HCT116 (cell line): ENCODE measurements at regions not wholly inside any gene's neighbourhood (a gene's known extent, or its start where the extent isn't known, plus 50 kb on each side); places are given as distances from the start of the nearest gene placed in this dataset.

Source experiments
- ATAC-seq: fragments of 200-7000 bp; cut with Tn5 transposase; 2 replicates; pipeline ENCODE4 v1.9.1; 2020; ENCODE audit warnings: mild to moderate bottlenecking, moderate library complexity
- BruUV-seq: library from RNA; stranded (reverse); fragments of 400-500 nt; replicated peaks from 2 replicates; lab custom pipeline; 2021; lab: Mats Ljungman, UMichigan
- CTCF ChIA-PET: fragments of 300-600 bp; sonication (Branson Sonifier 250); formaldehyde crosslinking; loops from one replicate; lab custom pipeline; 2021; ENCODE audit warnings: antibody characterized with exemption; lab: Charles Lee
- POLR2A ChIA-PET: fragments of 300-600, 350-600 bp; sonication (Branson Sonifier 250); formaldehyde crosslinking; loops from one replicate; lab custom pipeline; 2021; ENCODE audit warnings: antibody characterized with exemption; lab: Charles Lee
- RAD21 ChIA-PET, 2 experiments: fragments of 300-600 bp; sonication (Branson Sonifier 250); formaldehyde crosslinking; loops; one replicate each; lab custom pipeline; 2023; ENCODE audit warnings: low total read pairs in 2 of 2; ENCODE audit not compliant: uncharacterized antibody in 2 of 2, unreplicated experiment in 2 of 2, low non-redundant PET in 1 of 2; lab: Charles Lee
- DNase-seq: peaks from one replicate; pipeline ENCODE4 v3.0.0-alpha.2; 2010; ENCODE audit warnings: low read depth, low spot score
- H2AFZ ChIP-seq: fragments of 200-600 bp; shearing (Covaris generic), sonication (generic); 2 replicates; pipeline ENCODE4 v1.6.1; 2017; ENCODE audit warnings: low read depth, mixed run types, mixed read lengths, antibody characterized with exemption, low read length; ENCODE audit not compliant: poor library complexity, severe bottlenecking
- H3K27ac ChIP-seq: 2 replicates; pipeline ENCODE4 v1.5.1; 2012; ENCODE audit warnings: low read depth, low read length
- H3K27me3 ChIP-seq: fragments of 200-600 bp; sonication (generic); 2 replicates; pipeline ENCODE4 v1.6.1; 2016; ENCODE audit warnings: mixed run types, low read length, mixed read lengths; ENCODE audit not compliant: insufficient read depth
- H3K36me3 ChIP-seq, 2 experiments: fragments of 200-500 bp in 1 of 2; fragments of 200-600 bp in 1 of 2; sonication (Bioruptor generic) in 1 of 2; sonication (generic) in 1 of 2; 2 replicates each; pipeline versions ENCODE4 v1.5.1 to v1.6.1; 2014 to 2016; ENCODE audit warnings: low read length in 2 of 2, inconsistent platforms in 1 of 2, mixed read lengths in 1 of 2, mixed run types in 1 of 2; ENCODE audit not compliant: insufficient read depth in 2 of 2, control insufficient read depth in 1 of 2
- H3K4me1 ChIP-seq, 2 experiments: fragments of 200-600 bp in 1 of 2; sonication (generic) in 1 of 2; 2 replicates each; pipeline versions ENCODE4 v1.5.1 to v1.6.1; 2012 to 2017; ENCODE audit warnings: low read length in 2 of 2, inconsistent platforms in 1 of 2, mild to moderate bottlenecking in 1 of 2, mixed read lengths in 1 of 2, mixed run types in 1 of 2, moderate library complexity in 1 of 2; ENCODE audit not compliant: insufficient read depth in 2 of 2, control insufficient read depth in 1 of 2
- H3K4me2 ChIP-seq: fragments of 200-600 bp; sonication (generic); 2 replicates; pipeline ENCODE4 v1.6.1; 2017; ENCODE audit warnings: mixed run types, low read length, mixed read lengths
- H3K4me3 ChIP-seq, 2 experiments: fragments of 200-600 bp in 1 of 2; sonication (generic) in 1 of 2; replicated peaks in 1 of 2; 2 replicates each; pipeline ENCODE4 v1.5.1; 2011 to 2016; ENCODE audit warnings: low read length in 2 of 2, control low read depth in 1 of 2, low read depth in 1 of 2, mild to moderate bottlenecking in 1 of 2, mixed read lengths in 1 of 2, mixed run types in 1 of 2
- H3K79me2 ChIP-seq: fragments of 200-600 bp; sonication (generic); 2 replicates; pipeline ENCODE4 v1.6.1; 2017; ENCODE audit warnings: mild to moderate bottlenecking, mixed run types, low read length, moderate library complexity, mixed read lengths; ENCODE audit not compliant: insufficient read depth
- H3K9ac ChIP-seq: fragments of 200-600 bp; sonication (generic); 2 replicates; pipeline ENCODE4 v1.6.1; 2016; ENCODE audit warnings: low read length, mixed read lengths
- H3K9me2 ChIP-seq: fragments of 200-600 bp; sonication (generic), shearing (Covaris generic); 2 replicates; pipeline ENCODE4 v1.6.1; 2017; ENCODE audit warnings: mixed run types, mild to moderate bottlenecking, moderate library complexity; ENCODE audit not compliant: insufficient read depth
- H3K9me3 ChIP-seq, 2 experiments: fragments of 200-500 bp in 1 of 2; fragments of 200-600 bp in 1 of 2; sonication (Bioruptor generic) in 1 of 2; sonication (generic) in 1 of 2; 2 replicates each; pipeline ENCODE4 v1.6.1; 2014 to 2017; ENCODE audit warnings: low read length in 2 of 2, mixed read lengths in 2 of 2, inconsistent platforms in 1 of 2, low read depth in 1 of 2, mild to moderate bottlenecking in 1 of 2, mixed run types in 1 of 2, moderate library complexity in 1 of 2; ENCODE audit not compliant: control insufficient read depth in 1 of 2, insufficient read depth in 1 of 2
- H4K20me1 ChIP-seq: fragments of 200-600 bp; sonication (generic), shearing (Covaris generic); 2 replicates; pipeline ENCODE4 v1.6.1; 2017; ENCODE audit warnings: mixed run types, mild to moderate bottlenecking, moderate library complexity; ENCODE audit not compliant: insufficient read depth
- CBX3 ChIP-seq: IDR thresholded peaks from 2 replicates; pipeline ENCODE4 v1.6.1; 2012; ENCODE audit warnings: low read depth
- EZH2 ChIP-seq: fragments of 200-600 bp; sonication (generic); IDR thresholded peaks from 2 replicates; pipeline ENCODE4 v1.6.1; 2017; ENCODE audit warnings: antibody characterized with exemption, mixed run types
- EZH2phosphoT487 ChIP-seq: fragments of 200-600 bp; IDR thresholded peaks from 2 replicates; pipeline ENCODE4 v1.6.1; 2018; ENCODE audit warnings: antibody characterized with exemption, borderline replicate concordance
- JUND ChIP-seq: IDR thresholded peaks from 2 replicates; pipeline ENCODE4 v1.6.1; 2012
- POLR2AphosphoS5 ChIP-seq: IDR thresholded peaks from 2 replicates; pipeline ENCODE4 v1.6.1; 2011; ENCODE audit warnings: mild to moderate bottlenecking, low read depth, low read length, moderate library complexity
- REST ChIP-seq: IDR thresholded peaks from 2 replicates; pipeline ENCODE4 v1.6.1; 2012; ENCODE audit warnings: low read depth
- SRF ChIP-seq: IDR thresholded peaks from 2 replicates; pipeline ENCODE4 v1.6.1; 2012; ENCODE audit warnings: low read depth
- YY1 ChIP-seq: IDR thresholded peaks from 2 replicates; pipeline ENCODE4 v1.6.1; 2011; ENCODE audit warnings: low read length, low read depth, moderate library complexity, mild to moderate bottlenecking; ENCODE audit not compliant: insufficient replicate concordance; ENCODE audit errors: extremely low read depth
- ZFX ChIP-seq: fragments of 450-650 bp; IDR thresholded peaks from 2 replicates; pipeline ENCODE4 v1.6.1; 2017
- ZNF274 ChIP-seq: fragments of 200-500 bp; sonication (Bioruptor generic); IDR thresholded peaks from 2 replicates; pipeline ENCODE4 v1.6.1; 2014; ENCODE audit warnings: mild to moderate bottlenecking, low read depth, low read length, inconsistent platforms
- intact Hi-C: fragments of 100-400 bp; cut with micrococcal nuclease; formaldehyde crosslinking; loops from 2 replicates; pipeline ENCODE4 v1.10.0; 2022
- TF ChIP-seq, protein P1 (sequence below): IDR thresholded peaks from 2 replicates; pipeline ENCODE4 v1.6.1; 2012

DNA sequence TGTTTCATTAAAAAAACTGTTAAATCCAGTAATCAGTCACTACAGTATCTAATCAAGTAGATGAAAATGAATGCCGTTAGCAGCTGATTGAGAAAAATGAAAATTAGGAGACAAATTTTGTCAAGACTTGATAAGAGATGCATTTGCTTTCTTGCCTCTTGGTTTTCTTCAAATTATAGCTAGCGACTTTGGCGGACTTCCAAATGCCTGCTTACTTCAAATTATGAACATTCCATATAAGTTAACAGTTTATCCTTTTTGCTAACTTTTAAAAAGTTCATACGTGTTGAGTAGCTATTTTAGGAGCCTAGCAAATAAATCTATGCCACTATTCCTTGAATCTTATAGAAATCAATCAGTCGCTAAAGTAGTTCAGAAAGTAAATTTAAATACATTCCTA lies 58.8 kb downstream of the PPP4R3C start:
- no peaks in the 10 kb centered on the region for H3K79me2 ChIP-seq
- CTCF ChIA-PET: no interaction called here
- no peak overlapping the region for H3K4me3 ChIP-seq
- RAD21 ChIA-PET: no interaction called here
- no peaks in the 10 kb centered on the region for H3K9me2 ChIP-seq
- H3K4me1 ChIP-seq: no peaks in the 10 kb centered on the region
- H2AFZ ChIP-seq: no peak overlapping the region
- H3K36me3 ChIP-seq: no peaks in the 10 kb centered on the region
- TF ChIP-seq EZH2phosphoT487 (no peak), ZFX (no peak)
- H3K27me3 ChIP-seq: no peaks in the 10 kb centered on the region
- POLR2A ChIA-PET: no interaction called here
- intact Hi-C loops: no loop called here
- no peak overlapping the region for H3K9ac ChIP-seq
- no TSS peak for BruUV-seq
- no peak overlapping the region for H3K4me2 ChIP-seq
- no peaks in the 10 kb centered on the region for H4K20me1 ChIP-seq
- H3K9me3 ChIP-seq: no peaks in the 10 kb centered on the region
- H3K27ac ChIP-seq: no peak overlapping the region
- ATAC-seq (no peak), DNase-seq (no peak)

DNA sequence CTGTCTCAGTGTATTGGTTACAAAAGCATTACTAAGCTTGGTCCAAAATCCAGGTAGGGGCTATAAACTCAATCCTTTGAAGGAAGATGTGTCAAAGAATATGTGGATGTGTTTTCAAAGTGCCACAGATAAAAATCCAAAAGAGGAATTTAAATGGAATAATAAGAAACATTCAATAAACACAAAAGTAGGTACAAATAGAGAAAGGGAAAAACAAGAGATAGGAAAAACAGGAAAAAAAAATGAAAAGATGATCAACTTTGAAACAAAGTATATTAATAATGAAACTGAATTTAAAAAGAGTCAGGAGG lies 64.0 kb downstream of the PPP4R3C start:
- BruUV-seq: no TSS peak
- Histone ChIP-seq H3K4me3 (peak overlapping the region; percentile 57 to 66), H3K4me2 (peak overlapping the region; percentile 62)

GRCh38 chrX:27391623-27392022 lies 71.5 kb downstream of the PPP4R3C start:
- Histone ChIP-seq H2AFZ (no peak overlapping the region), H3K27me3 (no peaks in the 10 kb centered on the region), H3K9ac (no peak overlapping the region), H3K9me3 (no peaks in the 10 kb centered on the region), H3K79me2 (peaks cover 25% of the 10 kb centered on the region; the same call in 1 of the 2 replicates), H3K4me1 (no peaks in the 10 kb centered on the region), H3K4me2 (no peak overlapping the region), H3K36me3 (no peaks in the 10 kb centered on the region), H3K4me3 (no peak overlapping the region), H3K9me2 (no peaks in the 10 kb centered on the region), H3K27ac (no peak overlapping the region), H4K20me1 (no peaks in the 10 kb centered on the region)
- no peak for DNase-seq
- RAD21 ChIA-PET: no interaction called here
- POLR2A ChIA-PET: no interaction called here
- no peak for ATAC-seq
- TF ChIP-seq POLR2AphosphoS5: no peak
- TF ChIP-seq, protein P1, sequence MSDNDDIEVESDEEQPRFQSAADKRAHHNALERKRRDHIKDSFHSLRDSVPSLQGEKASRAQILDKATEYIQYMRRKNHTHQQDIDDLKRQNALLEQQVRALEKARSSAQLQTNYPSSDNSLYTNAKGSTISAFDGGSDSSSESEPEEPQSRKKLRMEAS: no peak
- TF ChIP-seq YY1: no peak
- no peak for TF ChIP-seq EZH2phosphoT487
- no peak for TF ChIP-seq REST
- no peak for TF ChIP-seq EZH2
- no peak for TF ChIP-seq ZNF274
- no peak for TF ChIP-seq CBX3
- BruUV-seq: no TSS peak
- CTCF ChIA-PET: no interaction called here
- intact Hi-C loops: loop anchor here (10.0 kb wide), 1 partner anchor 537 kb away; no protein-coding TSS in a partner anchor

More for the DNA sequence above, 64.0 kb downstream of the PPP4R3C start:
- Histone ChIP-seq H4K20me1 (no peaks in the 10 kb centered on the region), H3K27ac (no peak overlapping the region), H3K27me3 (no peaks in the 10 kb centered on the region), H3K9ac (no peak overlapping the region), H3K9me3 (no peaks in the 10 kb centered on the region), H3K36me3 (no peaks in the 10 kb centered on the region), H3K4me1 (no peaks in the 10 kb centered on the region), H2AFZ (peak overlapping the region; percentile 64), H3K9me2 (no peaks in the 10 kb centered on the region), H3K79me2 (peaks cover 20% of the 10 kb centered on the region; the same call in 1 of the 2 replicates)
- no peak for ATAC-seq
- 0 out of 2 replicates have a peak, but pooled peaks have one; percentile 13 for TF ChIP-seq JUND
- TF ChIP-seq SRF: no peak
- ChIA-PET CTCF (interaction anchor here (0.6 kb wide), 1 partner anchor 11 kb away, joined by 3 read pairs; no protein-coding TSS in a partner anchor), RAD21 (no interaction called here), POLR2A (no interaction called here)
- intact Hi-C loops: loop anchor here (5.0 to 10.0 kb wide), 2 partner anchors 544 to 747 kb away; no protein-coding TSS in a partner anchor
- DNase-seq: no peak
